ENCODE measurements at regions not wholly inside any gene's neighbourhood (a gene's known extent, or its start where the extent isn't known, plus 50 kb on each side); places are given as distances from the start of the nearest gene placed in this dataset.

- H3K4me3 Mint-ChIP-seq = no peak overlapping the region
- peaks cover 1% of the 10 kb centered on the region for H3K27me3 Mint-ChIP-seq (ENCODE audit: insufficient read depth, low read depth, poor library complexity)
- Histone ChIP-seq H3K36me3 (ENCODE audit: insufficient read depth) (no peaks in the 10 kb centered on the region), H3K9me2 (ENCODE audit: insufficient read depth) (no peaks in the 10 kb centered on the region; the same call in 1 of the 2 replicates), H3K27ac (ENCODE audit: low read depth) (no peak overlapping the region), H2AFZ (no peak overlapping the region), H3F3A (replicated peaks; ENCODE audit: low read depth) (no peaks in the 10 kb centered on the region), H3K4me2 (no peak overlapping the region), H3K79me2 (replicated peaks; ENCODE audit: insufficient read depth) (no peaks in the 10 kb centered on the region), H4K20me1 (replicated peaks; ENCODE audit: insufficient read depth) (no peaks in the 10 kb centered on the region), H3K27me3 (ENCODE audit: insufficient read depth) (no peaks in the 10 kb centered on the region), H3K4me3 (no peak overlapping the region), H3K4me1 (ENCODE audit: insufficient read depth) (no peaks in the 10 kb centered on the region)
- H3K27ac Mint-ChIP-seq = no peak overlapping the region
- DNase-seq (ENCODE audit: low spot score) = no peak
- no peak for TF ChIP-seq CREB1 (CRISPR knock-in tag; IDR thresholded peaks at IDR 0.05; ENCODE audit: low read depth)
- no peak for TF ChIP-seq ZNF331 (CRISPR knock-in tag; IDR thresholded peaks at IDR 0.05; ENCODE audit: low read depth)
- no peak for TF ChIP-seq STAT1 (IDR thresholded peaks at IDR 0.05; ENCODE audit: unreplicated experiment)
- TF ChIP-seq JUNB (IDR thresholded peaks at IDR 0.05; ENCODE audit: unreplicated experiment) = no peak
- TF ChIP-seq REST (IDR thresholded peaks at IDR 0.05; ENCODE audit: unreplicated experiment) = no peak
- TF ChIP-seq ZNF462 (CRISPR knock-in tag; IDR thresholded peaks at IDR 0.05) = no peak
- TF ChIP-seq NANOG (IDR thresholded peaks at IDR 0.05; ENCODE audit: borderline replicate concordance) = no peak
- no peak for ATAC-seq
- no peaks in the 10 kb centered on the region for H3K9me3 Mint-ChIP-seq
- H3K36me3 Mint-ChIP-seq (ENCODE audit: low read depth) = no peaks in the 10 kb centered on the region
- no peaks in the 10 kb centered on the region; the same call in 2 of the 3 replicates for H3K4me1 Mint-ChIP-seq
These were observed 677.0 kb downstream of the NTRK3 start for GRCh38 chr15:87579537-87579936.
